BJ (cell line): ENCODE measurements at regions not wholly inside any gene's neighbourhood (a gene's known extent, or its start where the extent isn't known, plus 50 kb on each side); places are given as distances from the start of the nearest gene placed in this dataset.
"Not testable (repeated sequence)": the region's sequence is repeated elsewhere in the genome, so short reads cannot be mapped to it uniquely, and the experiment has no call there.

Source experiments
- CTCF ChIA-PET: fragments of 350-600 bp; formaldehyde crosslinking; extraction: SDS; loops from one replicate; lab custom pipeline; 2021; ENCODE audit warnings: antibody characterized with exemption, inconsistent platforms; lab: Yijun Ruan, JAX
- POLR2A ChIA-PET: fragments of 300-600 bp; sonication (Branson Sonifier 250); formaldehyde crosslinking; extraction: SDS; loops from one replicate; lab custom pipeline; 2021; ENCODE audit warnings: antibody characterized with exemption; lab: Charles Lee
- DNase-seq: peaks from one replicate; pipeline ENCODE4 v3.0.0-alpha.2; 2011; ENCODE audit warnings: low read depth
- H3K27me3 ChIP-seq: 2 replicates; pipeline ENCODE4 v1.6.0; 2011; ENCODE audit warnings: low read length; ENCODE audit not compliant: control insufficient read depth, insufficient read depth
- H3K36me3 ChIP-seq: 2 replicates; pipeline ENCODE4 v1.5.1; 2011; ENCODE audit warnings: low read length; ENCODE audit not compliant: control insufficient read depth, insufficient read depth
- H3K4me3 ChIP-seq: 2 replicates; pipeline ENCODE4 v1.5.1; 2011; ENCODE audit warnings: low read depth, mild to moderate bottlenecking, control low read depth, low read length
- CTCF ChIP-seq: IDR thresholded peaks from 2 replicates; pipeline ENCODE4 v1.5.1; 2011; ENCODE audit warnings: low read depth, mild to moderate bottlenecking, control low read depth, inconsistent platforms, low read length, moderate library complexity; ENCODE audit not compliant: insufficient read depth

DNA sequence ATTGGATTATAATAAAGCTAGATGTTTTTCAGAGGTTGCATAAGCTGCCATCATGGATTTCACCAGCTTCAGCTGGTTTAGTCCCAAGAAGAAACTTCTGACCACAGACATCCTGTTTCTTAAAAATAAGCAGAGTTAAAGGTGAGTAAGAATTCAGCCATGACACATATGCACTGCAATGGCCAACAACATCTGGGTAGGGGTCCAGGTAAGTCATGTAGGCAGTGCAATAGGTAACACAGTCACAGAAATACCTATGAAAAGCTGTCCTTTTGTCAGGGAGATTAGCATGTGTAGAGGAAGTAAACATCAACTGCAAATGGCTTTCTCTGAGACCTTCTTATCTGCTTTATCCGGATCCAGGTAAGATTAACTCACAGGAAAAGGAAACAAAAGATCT, 85.6 kb downstream of the PPIAL4G start:
- H3K36me3 ChIP-seq, H3K27me3 ChIP-seq, H3K4me3 ChIP-seq, CTCF ChIA-PET, POLR2A ChIA-PET, DNase-seq: not testable (repeated sequence)

DNA sequence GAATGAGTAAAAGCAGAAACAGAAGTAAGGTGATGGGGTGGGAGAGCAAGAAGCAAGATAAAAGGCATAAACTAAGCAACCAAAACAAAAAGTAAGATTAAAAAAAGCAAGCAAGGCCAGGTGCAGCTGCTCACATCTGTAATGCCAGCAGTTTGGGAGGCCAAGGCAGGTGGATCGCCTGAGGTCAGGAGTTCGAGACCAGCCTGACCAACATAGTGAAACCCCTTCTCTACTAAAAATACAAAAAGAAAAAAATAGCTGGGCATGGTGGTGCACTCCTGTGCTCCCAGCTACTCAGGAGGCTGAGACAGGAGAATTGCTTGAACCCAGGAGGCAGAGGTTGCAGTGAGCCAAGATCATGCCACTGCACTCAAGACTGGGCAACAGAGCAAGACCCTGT, 90.6 kb downstream of the PPIAL4G start:
- H3K4me3 ChIP-seq, H3K36me3 ChIP-seq, DNase-seq, H3K27me3 ChIP-seq, POLR2A ChIA-PET, CTCF ChIA-PET: not testable (repeated sequence)

DNA sequence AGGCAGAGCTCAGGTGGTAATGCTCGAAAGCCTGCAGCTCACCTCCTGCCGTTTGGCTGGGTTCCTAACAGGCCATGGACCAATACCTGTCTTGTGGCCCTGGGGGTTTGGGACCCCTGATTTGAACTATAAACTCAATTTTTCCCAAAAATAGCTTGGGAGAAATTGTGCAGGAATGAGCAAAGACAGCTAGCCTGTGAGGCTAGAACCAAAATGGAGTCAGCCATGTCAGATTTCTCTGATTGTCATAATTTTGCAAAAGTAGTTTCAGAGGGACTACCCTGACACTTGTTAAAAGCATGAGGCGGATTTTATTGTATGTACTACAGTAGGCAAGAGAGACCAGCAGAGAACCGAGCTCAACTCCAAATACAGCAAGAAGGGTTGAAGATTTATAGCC, 91.8 kb downstream of the PPIAL4G start:
- H3K4me3 ChIP-seq, DNase-seq, POLR2A ChIA-PET, CTCF ChIA-PET, H3K27me3 ChIP-seq, H3K36me3 ChIP-seq: not testable (repeated sequence)

GRCh38 chr1:148389027-148389339, 94.1 kb downstream of the PPIAL4G start:
- DNase-seq: no peak
- H3K27me3 ChIP-seq: peaks cover 5% of the 10 kb centered on the region
- peak overlapping the region; percentile 52 for H3K4me3 ChIP-seq
- no peak for TF ChIP-seq CTCF
- ChIA-PET CTCF (no interaction called here), POLR2A (no interaction called here)
- H3K36me3 ChIP-seq: no peaks in the 10 kb centered on the region

DNA sequence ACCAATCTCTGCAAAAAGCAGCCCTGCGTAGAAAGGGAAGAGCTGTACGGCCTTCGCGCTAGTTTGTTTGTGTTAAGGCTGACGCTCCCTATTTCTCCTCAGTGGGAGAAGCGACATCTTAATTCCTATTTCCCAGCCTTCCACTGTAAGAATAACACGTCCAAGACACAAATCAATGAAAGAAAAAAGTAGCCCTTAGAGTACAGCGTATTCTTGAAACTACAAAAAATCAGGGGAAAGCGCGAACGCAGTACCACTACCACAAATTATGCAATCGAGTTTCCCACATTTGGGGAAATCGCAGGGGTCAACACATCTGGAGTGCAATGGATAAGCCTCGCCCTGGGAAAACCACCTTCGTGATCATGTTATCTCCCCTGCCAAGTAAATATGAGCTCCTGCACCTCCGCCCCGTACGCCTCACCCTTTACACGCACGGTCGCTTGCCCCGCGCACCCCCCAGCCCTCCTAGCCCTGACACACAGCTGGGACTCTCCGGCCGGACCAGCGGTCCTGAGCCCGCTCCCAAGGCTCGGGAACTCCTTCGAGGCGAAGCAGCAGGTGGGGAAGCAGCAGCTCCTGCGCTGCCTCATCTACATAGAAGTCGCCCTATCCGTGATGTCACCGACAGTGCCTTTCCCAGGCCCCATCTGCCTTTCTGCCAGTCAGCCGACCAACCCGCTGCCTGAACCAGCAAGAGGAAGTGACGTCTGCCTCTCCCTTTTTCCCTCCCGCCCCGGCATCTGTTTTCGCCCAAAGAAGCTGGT, 94.7 kb downstream of the PPIAL4G start:
- no peak for TF ChIP-seq CTCF
- peak; percentile 39 for DNase-seq
- H3K27me3 ChIP-seq: peaks cover 5% of the 10 kb centered on the region
- ChIA-PET CTCF (no interaction called here), POLR2A (no interaction called here)
- peak overlapping the region; percentile 52 for H3K4me3 ChIP-seq
- H3K36me3 ChIP-seq: no peaks in the 10 kb centered on the region

DNA sequence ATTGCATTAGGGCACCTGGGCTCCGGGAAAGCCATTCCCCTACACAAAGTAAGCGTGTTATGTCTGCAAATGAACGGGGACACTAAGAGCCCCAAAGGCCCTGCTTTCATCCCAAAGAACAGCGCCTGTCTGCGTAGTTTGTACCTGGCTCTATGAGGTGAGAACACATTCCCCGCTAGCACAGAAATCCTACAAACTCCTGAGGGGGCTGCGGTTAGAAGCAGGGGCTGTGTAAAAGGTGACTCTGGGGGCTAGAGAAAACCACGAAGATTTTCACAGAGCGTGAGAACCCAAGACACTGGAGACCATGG, 95.2 kb downstream of the PPIAL4G start:
- H3K4me3 ChIP-seq, DNase-seq, H3K27me3 ChIP-seq, CTCF ChIA-PET, H3K36me3 ChIP-seq, POLR2A ChIA-PET: not testable (repeated sequence)

DNA sequence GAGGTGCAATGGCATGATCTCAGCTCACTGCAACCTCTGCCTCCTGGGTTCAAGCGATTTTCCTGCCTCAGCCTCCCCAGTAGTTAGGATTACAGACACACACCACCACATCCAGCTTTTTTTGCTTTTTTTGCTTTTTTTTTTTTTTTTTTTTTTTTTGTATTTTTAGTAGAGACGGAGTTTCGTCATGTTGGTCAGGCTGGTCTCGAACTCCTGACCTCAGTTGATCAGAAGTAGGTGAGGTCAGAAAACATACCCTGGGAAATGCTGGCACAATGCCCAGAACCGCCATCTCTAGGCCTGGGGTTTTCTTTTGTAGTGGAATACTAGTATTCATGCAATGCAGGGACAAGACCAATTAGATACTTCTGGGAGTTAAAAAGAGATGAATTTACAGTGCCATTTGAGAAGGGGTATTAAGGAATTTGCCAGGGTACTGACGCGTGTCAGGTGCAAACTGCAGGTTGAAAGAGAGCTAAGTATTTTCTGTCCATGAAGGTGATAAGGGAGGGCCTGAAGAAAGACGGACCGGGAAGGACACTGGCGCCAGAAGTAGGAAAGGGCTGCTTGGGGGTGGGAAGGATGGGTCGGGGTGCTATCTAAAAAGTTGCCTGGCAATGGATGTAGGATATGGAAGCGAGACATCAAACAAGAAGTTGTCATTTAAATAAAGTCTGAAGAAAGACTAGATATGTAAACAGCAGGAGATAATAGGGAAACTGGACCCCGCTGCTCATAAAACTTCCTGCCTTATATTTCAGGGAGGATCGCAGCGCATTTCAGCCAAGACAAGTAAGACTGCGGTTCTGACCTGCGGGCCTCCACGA, 95.8 kb downstream of the PPIAL4G start:
- H3K4me3 ChIP-seq, POLR2A ChIA-PET: not testable (repeated sequence)

More for the DNA sequence above, 95.8 kb downstream of the PPIAL4G start:
- DNase-seq, CTCF ChIA-PET, H3K36me3 ChIP-seq, H3K27me3 ChIP-seq: not testable (repeated sequence)
